Activated T-helper 1 cell treated with anti-CD3 and anti-CD28 coated beads, Interleukin-2, amount 50 U/mL, for 16 hours (primary cell): ENCODE measurements at regions not wholly inside any gene's neighbourhood (a gene's known extent, or its start where the extent isn't known, plus 50 kb on each side); places are given as distances from the start of the nearest gene placed in this dataset.

ENCODE experiments used
- DNase-seq, 2 donors: peaks; one replicate each; pipeline ENCODE4 v3.0.0-alpha.2; 2020; ENCODE audit warnings: low read depth in 1 of 2, low spot score in 1 of 2

- no peak for DNase-seq
These were observed 109.0 kb upstream of the IRX6 start for GRCh38 chr16:55214974-55215494.

- no peak for DNase-seq
These were observed 106.6 kb upstream of the IRX6 start for GRCh38 chr16:55217392-55217791.

GRCh38 chr16:55221836-55222235 is 102.2 kb upstream of the IRX6 start:
- no peak for DNase-seq

- no peak for DNase-seq
These were observed 101.5 kb upstream of the IRX6 start for GRCh38 chr16:55222486-55222885.

- DNase-seq, result no peak
These were observed 97.9 kb upstream of the IRX6 start for GRCh38 chr16:55225972-55226542.

- DNase-seq, result no peak
These were observed 91.2 kb upstream of the IRX6 start for GRCh38 chr16:55232822-55233221.

- DNase-seq, result no peak
These were observed 90.5 kb upstream of the IRX6 start for GRCh38 chr16:55233464-55233863.

- DNase-seq, result no peak
These were observed 87.3 kb upstream of the IRX6 start for GRCh38 chr16:55236655-55237054.

GRCh38 chr16:55239723-55240122 is 84.3 kb upstream of the IRX6 start:
- DNase-seq, result no peak

- no peak for DNase-seq
These were observed 83.1 kb upstream of the IRX6 start for GRCh38 chr16:55240888-55241287.

GRCh38 chr16:55242667-55243066 is 81.3 kb upstream of the IRX6 start:
- DNase-seq, result no peak

GRCh38 chr16:55248058-55248457 is 75.9 kb upstream of the IRX6 start:
- DNase-seq, result no peak

GRCh38 chr16:55248494-55248893 is 75.5 kb upstream of the IRX6 start:
- no peak for DNase-seq

GRCh38 chr16:55249361-55249760 is 74.6 kb upstream of the IRX6 start:
- no peak for DNase-seq

GRCh38 chr16:55249936-55250335 is 74.1 kb upstream of the IRX6 start:
- no peak for DNase-seq

- no peak for DNase-seq
These were observed 73.3 kb upstream of the IRX6 start for GRCh38 chr16:55250701-55251100.

GRCh38 chr16:55251151-55251550 is 72.9 kb upstream of the IRX6 start:
- no peak for DNase-seq

- DNase-seq, result no peak
These were observed 71.4 kb upstream of the IRX6 start for GRCh38 chr16:55252577-55252976.

- DNase-seq, result no peak
These were observed 70.0 kb upstream of the IRX6 start for GRCh38 chr16:55253987-55254386.

GRCh38 chr16:55255733-55256282 is 68.2 kb upstream of the IRX6 start:
- no peak for DNase-seq

- DNase-seq, result no peak
These were observed 67.5 kb upstream of the IRX6 start for GRCh38 chr16:55256412-55257016.

GRCh38 chr16:55257966-55258613 is 65.9 kb upstream of the IRX6 start:
- peak in 1 of 2 donors; percentile 2 for DNase-seq
